Stimulated activated naive CD8-positive, alpha-beta T cell treated with anti-CD3 and anti-CD28 coated beads, Interleukin-15, amount 100 ng/mL, for 72 hours (primary cell): ENCODE measurements at regions not wholly inside any gene's neighbourhood (a gene's known extent, or its start where the extent isn't known, plus 50 kb on each side); places are given as distances from the start of the nearest gene placed in this dataset.
"Not testable (repeated sequence)": the region's sequence is repeated elsewhere in the genome, so short reads cannot be mapped to it uniquely, and the experiment has no call there.

Experiments
- ATAC-seq: fragments of 150-1000 bp; cut with Tn5 transposase; 2 replicates; pipeline ENCODE4 v1.10.0; 2021; ENCODE audit warnings: mild to moderate bottlenecking, moderate library complexity
- DNase-seq, 2 donors: peaks; one replicate each; pipeline ENCODE4 v3.0.0; 2021 to 2022
- H3K27ac Mint-ChIP-seq, 2 donors: one replicate each; pipeline ENCODE4 v1.8.0; 2022; ENCODE audit warnings: mild to moderate bottlenecking in 2 of 2, mixed read lengths in 2 of 2, moderate library complexity in 2 of 2
- H3K27me3 Mint-ChIP-seq: one replicate; pipeline ENCODE4 v1.8.0; 2022; ENCODE audit warnings: mixed read lengths
- H3K4me1 Mint-ChIP-seq: one replicate; pipeline ENCODE4 v1.8.0; 2022; ENCODE audit warnings: mild to moderate bottlenecking, mixed read lengths
- H3K4me3 Mint-ChIP-seq, 2 donors: one replicate each; pipeline ENCODE4 v1.8.0; 2022; ENCODE audit warnings: mild to moderate bottlenecking in 2 of 2, mixed read lengths in 2 of 2, moderate library complexity in 1 of 2
- H3K9me3 Mint-ChIP-seq, 2 donors: one replicate each; pipeline ENCODE4 v1.8.0; 2022; ENCODE audit warnings: mixed read lengths in 2 of 2

GRCh38 chrX:101738411-101738810, 78.8 kb upstream of the ARMCX2 start:
- H3K9me3 Mint-ChIP-seq, H3K4me3 Mint-ChIP-seq, H3K27ac Mint-ChIP-seq, DNase-seq, H3K27me3 Mint-ChIP-seq, ATAC-seq, H3K4me1 Mint-ChIP-seq: not testable (repeated sequence)

- H3K4me3 Mint-ChIP-seq, result no peak overlapping the region
- H3K4me1 Mint-ChIP-seq, result peaks cover 7% of the 10 kb centered on the region
- no peak for ATAC-seq
- H3K9me3 Mint-ChIP-seq, result no peaks in the 10 kb centered on the region
- no peak for DNase-seq
- no peak overlapping the region for H3K27ac Mint-ChIP-seq
- no peaks in the 10 kb centered on the region for H3K27me3 Mint-ChIP-seq
Observed at GRCh38 chrX:101736651-101737050, 77.0 kb upstream of the ARMCX2 start.

GRCh38 chrX:101732870-101733269, 73.2 kb upstream of the ARMCX2 start:
- peak overlapping the region in 1 of 2 donors; percentile 46 for H3K27ac Mint-ChIP-seq
- H3K27me3 Mint-ChIP-seq, result peaks cover under 1% of the 10 kb centered on the region
- no peak for DNase-seq
- no peaks in the 10 kb centered on the region for H3K9me3 Mint-ChIP-seq
- H3K4me3 Mint-ChIP-seq, result no peak overlapping the region
- ATAC-seq, result no peak
- peaks cover 7% of the 10 kb centered on the region for H3K4me1 Mint-ChIP-seq

GRCh38 chrX:101729986-101730385, 70.3 kb upstream of the ARMCX2 start:
- Mint-ChIP-seq H3K27ac (no peak overlapping the region), H3K4me3 (no peak overlapping the region), H3K9me3 (no peaks in the 10 kb centered on the region), H3K4me1 (peaks cover 7% of the 10 kb centered on the region), H3K27me3 (peaks cover 12% of the 10 kb centered on the region)
- no peak for DNase-seq
- no peak for ATAC-seq
